Left renal cortex interstitium (tissue), 4 donors: ENCODE measurements at regions not wholly inside any gene's neighbourhood (a gene's known extent, or its start where the extent isn't known, plus 50 kb on each side); places are given as distances from the start of the nearest gene placed in this dataset.
"Not testable (repeated sequence)": the region's sequence is repeated elsewhere in the genome, so short reads cannot be mapped to it uniquely, and the experiment has no call there.

ENCODE experiments used
- DNase-seq, 4 donors: peaks; one replicate each; pipeline ENCODE4 v3.0.0-alpha.2; 2013; ENCODE audit warnings: low read depth in 4 of 4, low spot score in 2 of 4, missing footprints in 1 of 4

GRCh38 chr17:77332034-77332971 is 191.5 kb downstream of the SEC14L1 start:
- DNase-seq, result no peak

- no peak for DNase-seq
Measured at GRCh38 chr17:77332981-77333685, 192.4 kb downstream of the SEC14L1 start.

GRCh38 chr17:77337150-77337549 is 196.4 kb downstream of the SEC14L1 start:
- DNase-seq, result no peak

- no peak for DNase-seq
Measured at GRCh38 chr17:77341069-77341541, 200.3 kb downstream of the SEC14L1 start.

- DNase-seq, result not testable (repeated sequence)
Measured at GRCh38 chr17:77342656-77342990, 201.9 kb downstream of the SEC14L1 start.

- no peak for DNase-seq
Measured at GRCh38 chr17:77343031-77343800, 202.4 kb downstream of the SEC14L1 start.

- no peak for DNase-seq
Measured at GRCh38 chr17:77344038-77344437, 203.3 kb downstream of the SEC14L1 start.

DNA sequence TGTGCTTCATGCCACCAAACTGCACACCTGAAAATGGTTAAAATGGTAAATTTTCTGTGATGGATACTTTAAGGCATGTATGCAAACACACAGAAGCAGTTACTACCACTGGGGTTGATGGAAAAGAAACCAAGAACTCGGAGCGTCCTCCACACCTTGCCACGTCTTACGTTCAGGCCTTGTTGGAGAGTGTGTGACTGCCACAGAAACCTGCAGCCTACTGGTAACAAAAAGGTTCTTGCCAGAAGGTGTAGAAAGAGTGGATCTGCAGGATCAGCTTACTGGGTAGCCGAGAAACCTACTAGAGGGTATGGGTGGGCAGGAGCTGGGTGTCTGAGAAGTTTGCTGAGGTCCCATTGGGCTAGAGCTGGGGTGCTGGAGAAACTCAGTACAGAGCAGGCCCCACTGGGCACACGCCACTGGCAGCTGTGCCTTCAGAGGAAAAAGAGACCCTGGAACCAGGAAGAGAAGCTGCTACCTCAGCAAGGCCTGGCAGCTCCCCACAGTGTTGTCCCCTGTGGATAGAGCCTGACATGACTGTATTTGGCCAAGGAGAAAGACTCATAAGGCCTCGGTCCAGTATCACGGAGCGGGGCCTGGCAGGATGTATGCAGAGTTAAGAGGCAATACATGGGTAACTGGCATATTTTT is 204.6 kb downstream of the SEC14L1 start:
- no peak for DNase-seq

- no peak for DNase-seq
Measured at GRCh38 chr17:77346765-77347164, 206.0 kb downstream of the SEC14L1 start.

DNA sequence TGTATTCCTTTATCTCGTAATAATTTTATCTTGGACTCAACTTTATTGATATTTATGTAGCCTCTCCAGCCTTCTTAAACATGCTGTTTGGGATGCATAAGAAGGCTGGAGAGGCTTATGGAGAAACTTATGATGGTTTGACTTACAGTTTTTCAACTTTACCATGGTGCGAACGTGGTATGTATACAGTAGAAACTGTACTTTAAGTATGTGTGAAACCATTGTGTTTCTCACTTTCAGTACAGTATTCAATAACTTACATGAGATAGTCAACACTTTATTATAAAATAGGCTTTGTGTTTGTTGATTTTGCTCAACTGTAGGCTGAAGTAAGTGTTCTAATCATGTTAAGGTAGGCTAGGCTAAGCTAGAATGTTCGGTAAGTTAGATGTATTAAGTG is 206.8 kb downstream of the SEC14L1 start:
- no peak for DNase-seq

DNA sequence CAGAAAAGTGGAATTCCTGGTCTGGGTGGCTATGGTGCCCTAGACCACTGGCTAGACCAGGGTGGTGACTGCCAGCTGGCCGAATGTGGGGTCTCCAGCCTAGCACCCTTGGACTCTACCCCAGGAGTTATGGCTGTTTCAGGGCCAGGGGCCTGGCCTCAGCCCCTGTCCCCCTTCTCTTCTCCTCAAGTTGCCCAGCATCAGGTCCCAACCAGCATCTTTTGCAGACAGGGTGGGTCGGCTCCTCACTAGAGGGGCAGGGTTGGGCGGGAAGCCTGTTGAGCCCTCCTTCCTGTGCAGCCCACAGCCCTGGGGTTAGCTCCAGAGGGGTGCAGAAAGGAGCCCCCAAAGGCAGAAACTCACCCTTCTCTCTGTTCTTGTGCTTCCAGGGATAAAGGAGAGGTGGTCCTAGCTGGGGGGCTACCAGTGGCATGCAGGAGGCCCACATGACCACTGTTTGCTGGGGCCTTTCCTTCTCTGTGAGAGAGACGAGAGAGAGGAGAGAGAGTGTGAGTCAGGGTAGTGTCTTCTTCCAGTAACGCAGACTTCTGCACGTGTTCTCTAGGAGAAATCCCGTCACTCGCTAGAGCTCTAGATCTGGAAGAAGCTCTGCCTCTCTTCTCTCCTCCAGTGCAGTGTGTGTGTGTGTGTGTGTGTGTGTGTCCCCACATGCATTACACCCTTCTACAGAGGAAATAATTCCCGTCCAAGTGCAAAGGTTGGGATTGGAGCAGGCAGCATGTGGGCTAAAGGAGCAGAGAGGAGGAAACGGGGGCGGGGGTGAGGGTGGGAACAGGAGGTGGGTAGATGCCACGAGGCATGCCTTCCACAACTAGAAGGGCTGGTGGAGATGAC is 209.4 kb downstream of the SEC14L1 start:
- no peak for DNase-seq

DNA sequence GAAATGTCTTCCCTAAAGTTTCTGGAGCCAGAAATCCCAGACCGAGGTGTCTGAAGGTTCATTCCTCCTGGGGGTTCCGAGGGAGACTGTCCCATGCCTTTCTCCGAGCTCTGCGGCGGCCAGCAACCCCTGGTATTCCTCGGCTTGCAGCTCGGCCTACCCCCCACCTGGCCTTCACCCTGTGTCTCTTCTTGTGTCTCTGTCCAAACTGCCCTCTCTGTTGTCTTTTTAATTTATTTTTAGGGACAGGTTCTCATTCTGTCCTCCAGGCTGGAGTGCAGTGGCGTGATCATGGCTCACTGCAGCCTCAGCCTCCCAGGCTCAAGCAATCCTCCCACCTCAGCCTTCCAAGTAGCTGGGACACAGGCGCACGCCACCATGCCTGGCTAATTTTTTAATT is 211.7 kb downstream of the SEC14L1 start:
- no peak for DNase-seq

DNA sequence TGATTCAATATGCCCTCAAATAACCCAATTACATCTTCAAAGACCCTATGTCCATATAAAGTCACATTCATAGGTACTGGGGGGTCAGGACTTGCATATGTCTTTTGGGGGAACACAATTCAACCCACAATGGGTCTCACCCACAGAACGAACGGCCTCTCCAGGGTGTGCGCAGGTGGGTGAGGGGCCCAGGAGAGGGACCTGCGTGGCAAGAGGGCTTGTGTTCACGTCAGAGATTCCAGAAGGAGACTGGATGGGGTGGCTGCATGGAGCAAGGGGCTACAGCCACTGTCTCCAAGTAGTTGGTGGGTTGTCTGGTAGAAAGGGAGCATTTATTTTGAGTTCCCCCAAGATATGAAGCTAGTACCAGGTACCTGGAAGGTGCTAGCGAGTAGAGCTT is 212.2 kb downstream of the SEC14L1 start:
- DNase-seq, result no peak

DNA sequence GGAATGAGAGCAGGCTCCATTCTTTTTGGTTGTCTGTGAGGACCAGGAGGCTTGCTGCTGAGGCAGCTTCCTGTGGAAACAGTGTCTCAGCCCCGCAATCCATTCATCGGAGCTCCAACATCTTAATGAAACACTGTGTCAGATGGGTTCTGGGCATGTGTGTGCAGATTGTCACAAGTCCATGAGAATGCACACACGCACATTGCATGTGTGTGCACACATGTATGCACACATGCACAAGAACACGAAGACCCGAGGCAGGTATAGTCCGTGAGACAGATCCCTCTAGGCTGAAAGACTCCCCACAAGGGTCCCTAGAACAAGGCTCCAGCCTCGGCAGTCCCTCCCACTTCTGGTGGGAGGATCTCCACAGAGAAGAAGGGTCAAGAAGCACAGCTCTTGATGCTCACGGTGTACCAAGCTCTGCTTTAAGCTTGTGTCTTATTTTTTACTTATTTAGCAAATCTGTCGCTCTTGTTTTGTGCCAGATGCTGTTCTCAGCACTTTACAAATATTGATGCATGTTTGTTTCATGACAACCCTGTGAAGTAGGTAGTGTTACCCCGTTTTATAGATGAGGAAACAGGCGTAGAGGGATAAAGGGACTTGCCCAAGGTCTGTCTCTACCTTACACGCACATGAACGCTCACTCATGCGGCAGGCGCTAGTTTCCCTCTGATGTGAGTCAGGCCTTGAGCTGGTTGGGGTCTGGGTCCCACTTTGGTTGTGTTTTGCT is 213.1 kb downstream of the SEC14L1 start:
- no peak for DNase-seq

GRCh38 chr17:77354420-77354669 is 213.6 kb downstream of the SEC14L1 start:
- no peak for DNase-seq

DNA sequence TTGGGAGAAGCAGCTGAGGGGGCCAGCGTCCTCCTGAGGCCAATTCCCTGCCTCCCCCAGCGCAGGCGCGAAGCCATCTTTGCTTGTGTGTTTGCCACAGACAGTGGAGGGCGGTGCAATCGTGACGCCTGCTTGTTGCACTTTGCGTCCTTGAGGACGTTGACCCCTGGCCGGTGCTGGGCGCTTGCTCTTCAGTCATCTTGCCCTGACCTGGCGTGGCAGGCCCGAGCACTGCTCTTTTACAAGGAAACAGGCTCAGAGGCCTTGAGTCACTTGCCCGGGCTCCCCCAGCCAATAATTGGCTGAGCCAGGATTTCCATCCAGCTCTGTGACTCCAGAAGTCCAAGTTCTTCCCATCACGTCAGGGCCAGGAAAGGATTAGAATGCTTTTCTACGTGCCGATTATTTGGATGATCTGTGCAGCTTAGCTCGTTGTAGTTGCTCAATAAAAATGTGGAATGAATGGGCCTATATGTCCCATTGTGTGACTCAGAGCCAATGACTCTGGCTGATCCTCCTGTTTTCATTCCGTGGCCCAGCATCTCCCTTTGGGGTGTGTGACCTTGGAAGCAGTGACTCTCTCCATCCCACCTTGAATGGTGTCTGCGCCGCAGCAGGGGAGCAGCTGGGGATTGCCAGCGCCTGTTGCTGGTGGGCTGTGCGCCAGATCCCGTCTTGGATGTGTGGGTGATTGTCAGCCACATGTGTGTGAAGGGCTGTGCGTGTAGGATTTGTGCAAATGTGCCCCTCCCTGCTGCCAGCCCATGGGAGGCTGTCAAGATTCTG is 214.1 kb downstream of the SEC14L1 start:
- no peak for DNase-seq

DNA sequence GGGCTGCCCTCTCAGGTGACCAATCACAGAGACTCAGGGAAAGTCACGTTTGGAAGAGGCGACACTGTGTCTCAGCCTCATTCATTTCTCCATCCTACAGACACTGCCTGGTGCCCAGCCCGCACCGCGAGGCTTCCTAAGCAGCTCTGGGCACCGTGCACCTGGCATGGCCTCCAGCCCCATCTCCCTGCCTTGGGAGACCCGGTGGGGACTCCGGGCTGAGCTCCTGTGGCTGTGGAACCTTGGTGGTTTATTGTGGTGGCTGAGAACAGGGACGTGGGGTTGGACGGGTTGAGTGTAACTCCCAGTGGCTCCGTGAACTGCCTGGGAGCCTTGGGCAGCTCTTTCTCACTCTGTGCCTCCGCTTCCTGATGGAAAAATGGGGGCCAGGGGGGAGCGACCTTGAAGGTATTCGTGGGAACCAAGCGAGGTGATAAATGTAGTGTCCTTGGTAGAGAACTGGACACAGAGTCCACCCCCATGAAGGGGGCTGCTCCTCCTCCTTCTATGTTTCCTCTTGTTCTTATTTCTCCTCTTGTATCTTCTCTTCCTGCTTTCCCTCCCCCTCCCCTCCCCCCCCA is 215.4 kb downstream of the SEC14L1 start:
- no peak for DNase-seq

DNA sequence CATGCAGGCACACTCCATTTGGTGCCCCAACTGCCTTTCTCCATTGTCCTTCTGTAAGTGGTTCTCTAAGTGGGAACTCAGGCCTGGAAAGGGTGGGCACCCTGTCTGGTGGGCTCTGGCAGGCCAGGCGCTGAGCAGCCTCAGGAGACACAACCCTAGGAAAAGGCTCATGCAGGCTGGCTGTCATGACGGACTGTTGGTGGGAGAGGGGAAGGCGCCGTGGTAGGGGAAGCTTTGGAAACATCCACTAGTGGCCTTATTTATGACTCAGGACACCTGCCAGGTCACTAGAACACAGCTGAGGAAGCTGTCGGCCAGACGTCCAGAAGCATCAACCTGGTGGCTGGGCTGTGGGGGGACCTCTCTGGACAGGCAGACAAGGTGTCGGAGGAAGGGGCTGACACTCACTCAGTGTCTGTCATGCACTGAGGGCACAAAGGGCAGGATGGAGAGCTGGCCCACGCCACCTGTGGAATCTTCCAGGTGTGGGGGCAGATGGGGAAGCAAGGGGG is 216.0 kb downstream of the SEC14L1 start:
- no peak for DNase-seq
